Cerebellar nuclear complex (tissue), 1 donor: ENCODE measurements at regions not wholly inside any gene's neighbourhood (a gene's known extent, or its start where the extent isn't known, plus 50 kb on each side); places are given as distances from the start of the nearest gene placed in this dataset.

ENCODE experiments used
- DNase-seq, 2 experiments: peaks; one replicate each; lab custom pipeline; 2025; lab: John Stamatoyannopoulos, UW

DNA sequence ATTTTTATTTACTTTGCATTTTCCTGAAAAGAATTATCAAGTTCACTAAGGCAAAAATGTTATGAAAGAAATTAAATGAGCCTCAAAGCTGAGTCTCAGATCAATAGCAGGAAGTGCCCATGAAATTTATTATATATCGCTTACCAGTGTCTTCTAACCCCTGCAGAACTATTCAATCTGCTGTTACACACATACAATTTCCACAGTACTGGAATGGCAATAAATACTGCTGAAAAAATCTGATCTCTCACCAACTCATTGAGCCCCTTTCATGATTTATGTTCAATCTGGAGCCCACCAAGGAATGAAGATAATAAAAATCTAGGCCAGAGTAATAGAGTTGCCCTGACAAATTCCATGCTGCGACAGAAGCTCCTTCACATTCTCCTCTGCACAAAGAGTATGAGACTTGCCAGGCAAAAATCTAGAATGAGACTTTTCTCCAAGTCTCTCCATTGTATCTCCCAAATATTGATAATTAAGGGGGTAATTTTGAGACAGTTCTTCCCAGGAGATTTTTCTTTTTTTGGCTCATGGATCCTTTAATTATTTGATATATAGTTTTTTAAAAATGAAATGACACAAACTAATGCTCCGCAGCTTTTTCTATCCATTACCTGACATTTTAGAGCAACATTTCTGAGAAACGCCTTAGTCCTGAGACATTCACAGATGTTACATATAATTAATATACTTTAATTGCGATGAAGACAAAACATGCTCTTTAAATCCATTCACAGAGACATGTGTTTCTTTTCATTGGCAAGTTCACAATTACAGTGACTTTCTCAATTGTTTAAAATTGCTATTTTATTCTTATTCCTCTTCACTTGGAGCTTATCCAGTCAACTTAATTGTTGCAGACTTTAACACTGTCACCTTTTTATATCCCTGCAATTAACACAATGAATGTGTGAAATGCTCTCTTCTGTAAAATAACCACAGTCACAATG lies 1020.4 kb downstream of the CBLN2 start:
- no peak for DNase-seq

DNA sequence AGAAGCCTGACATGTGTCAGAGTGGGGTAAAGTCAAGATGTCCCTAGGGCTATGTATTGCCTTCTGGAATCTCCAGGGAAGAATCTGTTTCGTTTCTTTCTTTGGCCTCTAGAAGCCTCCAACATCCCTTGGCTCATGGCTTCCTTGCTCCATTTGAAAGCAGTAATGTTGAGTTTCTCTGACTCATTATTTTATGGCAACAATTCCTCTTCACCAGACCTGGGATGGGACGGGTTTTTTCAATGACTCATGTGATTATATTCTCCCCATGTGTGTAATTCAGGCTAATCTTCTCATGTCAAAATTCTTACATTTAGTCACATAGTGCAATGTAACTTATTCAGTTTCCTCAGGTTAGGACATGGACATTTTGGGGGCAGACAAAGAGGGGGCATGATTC lies 1038.6 kb downstream of the CBLN2 start:
- DNase-seq = no peak

DNA sequence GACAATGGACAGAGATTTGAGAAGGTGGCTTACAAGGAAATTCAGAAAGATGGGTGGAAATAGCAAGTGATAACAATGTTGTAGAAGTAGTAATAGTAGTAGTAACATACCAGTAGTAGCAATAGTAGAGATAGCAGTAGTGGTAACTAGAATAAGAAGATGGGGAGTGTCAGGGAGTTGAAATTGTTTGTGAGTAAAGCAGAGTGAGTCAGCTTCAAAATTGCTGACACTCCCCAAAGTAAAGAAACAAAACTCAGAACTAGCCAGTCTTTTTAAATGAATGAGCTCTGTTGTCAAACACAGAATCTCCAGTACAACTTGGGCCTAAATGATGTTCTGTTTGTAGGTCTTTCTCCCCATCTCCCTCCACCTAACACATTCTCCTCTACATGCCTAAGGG lies 1040.9 kb downstream of the CBLN2 start:
- DNase-seq = no peak

DNA sequence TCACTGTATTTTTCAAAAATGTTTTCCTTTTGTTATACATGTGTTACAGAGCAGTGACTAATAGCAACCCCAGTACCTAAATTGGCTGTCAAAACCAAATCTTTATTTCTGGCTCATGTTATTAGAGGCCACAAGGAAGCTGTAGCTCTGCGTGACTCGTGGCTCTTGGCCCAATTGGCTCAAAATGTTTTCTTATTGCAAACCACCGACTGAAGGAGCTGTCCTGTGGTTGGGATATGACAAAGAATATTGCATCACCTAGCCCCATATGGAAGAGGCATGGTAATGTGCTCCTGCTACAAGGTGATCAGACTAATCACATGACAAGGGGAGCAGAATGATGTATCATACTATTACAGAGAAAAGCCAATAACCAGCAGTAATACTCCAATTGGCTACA lies 1058.5 kb downstream of the CBLN2 start:
- no peak for DNase-seq

DNA sequence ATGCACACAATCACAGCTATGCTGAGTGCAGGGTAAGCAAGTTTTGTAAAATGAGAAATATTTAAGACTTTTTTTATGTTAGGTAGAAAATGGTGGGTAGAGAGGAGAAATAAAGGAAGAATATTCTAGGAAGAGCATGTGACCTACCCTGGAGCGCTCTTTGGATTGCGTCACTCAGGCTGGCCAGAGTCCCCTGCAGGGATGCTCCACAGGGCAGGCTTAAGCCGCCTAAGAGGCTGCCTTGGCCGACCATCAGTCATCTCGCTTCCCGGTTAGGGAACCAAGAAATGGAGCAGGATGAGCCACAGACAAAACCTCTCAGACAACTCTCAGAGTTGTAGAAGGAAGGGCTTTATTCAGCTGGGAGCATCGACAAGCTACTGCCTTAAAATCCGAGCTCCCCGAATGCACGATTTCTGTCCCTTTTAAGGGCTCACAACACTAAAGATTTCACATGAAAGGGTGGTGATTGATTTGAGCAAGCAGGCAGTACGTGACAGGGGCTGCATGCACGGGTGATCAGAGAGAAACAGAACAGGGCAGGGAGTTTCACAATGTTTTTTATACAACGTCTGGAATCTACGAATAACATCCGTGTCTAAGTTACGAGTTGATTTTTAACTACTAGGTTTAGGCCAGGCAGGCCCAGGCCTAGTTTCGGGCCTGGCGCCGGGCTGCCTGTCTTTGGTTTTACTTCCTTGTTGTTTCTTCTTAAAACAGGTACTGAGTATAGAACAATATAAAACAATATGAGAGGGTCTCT lies 1072.0 kb downstream of the CBLN2 start:
- DNase-seq = no peak

DNA sequence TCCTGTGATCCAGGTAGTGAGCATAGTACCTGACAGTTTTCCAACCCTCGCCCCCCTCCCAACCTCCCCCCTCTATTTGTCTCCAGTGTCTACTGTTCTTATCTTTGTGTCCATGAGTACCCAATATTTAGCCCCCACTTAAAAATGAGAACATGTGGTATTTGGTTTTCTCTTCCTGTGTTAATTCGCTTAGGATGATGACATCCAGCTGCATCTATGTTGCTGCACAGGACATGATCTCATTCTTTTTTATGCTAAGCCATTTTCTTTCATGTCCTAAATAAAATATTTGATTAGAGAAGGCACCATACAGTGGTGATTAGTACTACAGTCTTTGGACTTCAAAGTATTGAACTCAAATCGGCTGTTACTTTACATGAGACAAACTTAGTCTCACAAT lies 1087.9 kb downstream of the CBLN2 start:
- DNase-seq = no peak

DNA sequence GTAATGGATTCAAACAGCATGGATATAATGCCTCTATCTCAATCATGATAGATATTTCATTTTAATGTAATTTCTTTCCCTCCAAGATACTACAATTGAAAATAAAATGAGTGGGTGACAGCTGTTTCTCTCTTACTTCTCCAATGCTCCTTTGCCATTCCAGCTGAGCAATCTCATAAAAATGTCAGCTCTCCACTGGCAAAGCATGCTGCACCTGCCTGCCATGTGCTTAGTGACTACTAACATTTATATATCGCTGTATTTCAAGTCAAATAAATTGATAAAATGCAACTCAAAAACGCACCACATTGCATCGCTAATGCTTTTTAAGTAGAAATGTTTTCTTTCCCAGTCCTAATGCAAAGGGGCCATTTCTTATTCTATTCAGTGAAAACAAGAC lies 1093.9 kb downstream of the CBLN2 start:
- DNase-seq = no peak

DNA sequence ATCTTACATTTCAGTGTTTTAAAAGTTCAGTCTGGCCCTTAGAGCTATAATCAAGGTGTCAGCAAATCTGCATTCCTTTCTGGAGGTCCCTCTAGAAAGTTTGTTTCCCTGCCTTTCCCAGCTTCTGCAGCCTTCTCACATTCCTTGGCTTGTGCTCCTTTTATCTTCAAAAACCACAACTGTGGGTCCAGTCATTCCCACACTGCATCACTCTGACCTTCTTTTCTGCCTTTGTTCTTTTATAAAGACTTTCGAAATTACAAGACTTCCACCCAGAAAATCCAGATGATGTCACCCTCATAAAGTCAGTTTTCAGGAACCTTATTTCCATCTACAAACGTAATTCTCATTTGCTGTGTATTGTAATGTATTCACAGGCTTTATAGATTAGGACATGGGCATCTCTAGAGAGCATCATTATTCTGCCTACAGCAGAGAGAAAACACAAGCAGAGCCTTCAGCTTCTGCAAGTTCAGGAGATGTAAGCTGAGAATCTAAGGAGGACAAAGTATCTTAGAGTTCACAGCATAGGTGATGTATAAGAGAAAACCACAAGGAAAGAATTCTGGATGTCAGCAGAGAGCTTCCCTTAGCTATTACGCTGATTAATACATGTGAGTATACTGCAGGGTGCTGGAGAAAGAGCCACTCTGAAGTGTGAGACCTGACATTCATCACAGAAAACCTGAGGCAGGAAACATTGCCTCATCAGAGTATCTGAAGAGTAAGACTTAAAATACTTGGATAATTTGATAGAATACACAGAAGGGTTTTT lies 1100.2 kb downstream of the CBLN2 start:
- no peak for DNase-seq

DNA sequence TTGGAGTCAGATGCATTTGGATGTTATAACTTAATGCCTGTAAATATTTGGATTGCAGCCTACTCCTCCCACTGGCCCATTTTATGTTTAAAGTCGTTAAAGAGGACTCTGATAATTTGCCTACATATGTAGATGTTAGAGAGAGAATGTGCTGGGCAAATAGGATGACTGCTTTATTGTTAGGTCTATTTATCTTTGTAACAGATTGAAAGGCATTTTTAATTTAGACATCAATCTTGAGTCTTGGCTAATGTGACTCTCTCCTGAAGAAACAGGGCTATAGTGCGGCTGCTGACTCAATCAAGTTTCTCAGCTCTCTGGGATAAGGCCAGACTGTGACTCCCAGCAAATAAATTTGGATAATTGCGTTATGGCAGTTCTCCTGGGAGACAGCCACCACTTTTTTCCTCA lies 1101.4 kb downstream of the CBLN2 start:
- no peak for DNase-seq

DNA sequence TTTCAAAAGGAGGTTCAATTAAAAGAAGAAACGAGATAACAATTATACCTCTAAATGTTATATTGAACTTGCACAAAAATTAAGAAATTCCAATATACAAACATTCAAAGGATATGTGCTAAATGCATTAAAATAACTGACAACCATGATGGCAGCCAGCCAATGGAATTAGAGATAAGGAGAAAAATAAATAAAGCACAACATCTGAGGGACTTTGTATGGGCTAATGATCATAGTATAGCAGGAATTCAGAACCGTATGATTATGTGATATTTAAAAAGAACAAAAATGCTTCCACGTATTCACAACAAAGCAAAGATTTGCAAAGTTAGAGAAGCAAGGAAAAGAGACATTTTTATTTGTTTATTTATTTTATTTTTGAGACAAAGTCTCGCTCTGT lies 1103.0 kb downstream of the CBLN2 start:
- DNase-seq = no peak

DNA sequence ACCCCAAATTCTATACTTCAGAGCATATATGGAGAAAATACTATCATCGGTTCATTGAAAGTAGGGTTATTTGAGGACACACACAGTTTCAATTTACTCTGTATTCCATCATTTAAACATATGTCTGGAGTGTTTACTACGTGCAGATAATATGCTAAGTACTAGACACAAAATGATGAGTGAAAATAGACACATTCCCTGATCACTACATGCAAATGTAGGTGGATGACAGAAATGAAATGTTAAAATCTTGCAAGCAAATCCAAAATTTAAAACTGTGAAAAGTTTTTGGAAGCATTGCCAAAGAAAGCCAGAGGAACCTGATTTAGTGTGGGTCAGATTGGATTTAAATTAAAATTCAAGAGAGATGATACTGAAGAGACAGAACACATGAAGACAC lies 1106.6 kb downstream of the CBLN2 start:
- no peak for DNase-seq

DNA sequence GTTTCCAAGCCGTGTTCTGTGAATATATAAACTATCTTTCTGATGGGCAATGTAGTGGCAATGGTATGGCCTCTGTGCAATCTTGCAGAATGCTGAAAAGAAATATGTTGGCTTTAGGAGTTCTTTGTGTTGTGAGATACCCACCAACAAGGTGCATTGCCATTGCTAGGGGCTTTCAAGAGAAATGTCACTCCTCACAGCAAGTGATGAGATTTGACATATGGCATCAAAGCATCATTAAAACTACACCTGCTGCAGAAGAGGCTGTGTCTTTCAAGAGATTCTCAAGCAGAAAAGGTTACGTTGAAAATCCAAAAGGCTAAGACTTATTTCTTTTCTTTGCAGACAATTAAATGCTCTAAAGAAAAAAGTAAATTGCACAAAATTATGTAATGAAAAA lies 1110.8 kb downstream of the CBLN2 start:
- no peak for DNase-seq

DNA sequence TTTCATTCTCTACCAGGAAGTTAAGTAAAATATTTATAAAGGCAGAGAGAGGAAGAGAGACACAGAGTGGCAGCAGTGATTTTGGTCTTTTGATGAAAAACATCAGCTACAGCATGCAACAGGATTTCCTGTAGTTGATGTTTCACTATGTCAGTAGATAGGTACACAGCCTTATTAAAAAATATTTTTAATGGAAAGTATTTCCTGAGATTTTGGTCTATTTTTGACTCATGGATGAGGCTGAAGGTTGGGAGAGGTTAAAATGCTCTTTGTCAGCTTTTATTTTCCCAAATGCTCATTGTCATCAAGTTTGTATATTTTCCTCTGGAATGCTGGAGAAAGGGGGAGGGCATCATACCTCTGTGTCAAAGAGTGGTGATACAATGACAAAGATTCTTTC lies 1112.5 kb downstream of the CBLN2 start:
- no peak for DNase-seq

DNA sequence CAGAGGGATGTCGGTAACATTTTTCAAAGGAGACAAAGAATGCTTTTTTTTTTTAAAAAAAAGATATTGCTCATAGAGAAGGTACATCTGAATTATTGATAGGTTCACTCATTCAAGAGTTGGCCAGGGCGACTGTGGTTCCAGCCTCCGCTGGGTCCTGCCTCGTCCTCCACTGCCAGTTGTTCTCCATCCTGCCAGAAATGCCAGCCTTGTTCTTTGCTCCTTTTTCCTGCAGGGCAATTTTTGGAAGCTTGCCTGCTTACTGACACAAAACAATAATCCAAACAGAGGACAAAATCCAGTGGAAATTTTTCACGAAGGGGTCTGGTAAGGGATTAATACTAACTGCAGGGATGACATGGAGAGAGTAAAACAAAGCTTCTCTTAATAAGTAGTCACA lies 1113.0 kb downstream of the CBLN2 start:
- no peak for DNase-seq

DNA sequence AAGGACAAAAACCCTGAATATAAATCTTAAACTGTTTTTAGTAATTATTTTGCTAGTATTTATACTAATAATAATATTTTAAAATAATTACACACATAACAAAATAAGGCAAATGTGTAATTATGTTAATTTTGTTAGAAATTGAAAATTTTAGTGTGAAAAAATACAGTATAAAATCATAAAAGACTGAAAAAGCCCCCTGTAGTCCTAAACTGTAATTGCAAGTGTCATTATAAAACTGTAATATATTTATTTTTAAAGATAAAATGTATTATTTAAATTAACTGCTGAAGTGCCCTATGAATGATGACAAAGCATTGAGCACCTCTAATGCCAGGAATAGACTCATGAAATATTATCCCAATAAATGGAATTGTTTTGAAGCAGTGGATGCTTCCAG lies 1117.7 kb downstream of the CBLN2 start:
- DNase-seq = no peak

DNA sequence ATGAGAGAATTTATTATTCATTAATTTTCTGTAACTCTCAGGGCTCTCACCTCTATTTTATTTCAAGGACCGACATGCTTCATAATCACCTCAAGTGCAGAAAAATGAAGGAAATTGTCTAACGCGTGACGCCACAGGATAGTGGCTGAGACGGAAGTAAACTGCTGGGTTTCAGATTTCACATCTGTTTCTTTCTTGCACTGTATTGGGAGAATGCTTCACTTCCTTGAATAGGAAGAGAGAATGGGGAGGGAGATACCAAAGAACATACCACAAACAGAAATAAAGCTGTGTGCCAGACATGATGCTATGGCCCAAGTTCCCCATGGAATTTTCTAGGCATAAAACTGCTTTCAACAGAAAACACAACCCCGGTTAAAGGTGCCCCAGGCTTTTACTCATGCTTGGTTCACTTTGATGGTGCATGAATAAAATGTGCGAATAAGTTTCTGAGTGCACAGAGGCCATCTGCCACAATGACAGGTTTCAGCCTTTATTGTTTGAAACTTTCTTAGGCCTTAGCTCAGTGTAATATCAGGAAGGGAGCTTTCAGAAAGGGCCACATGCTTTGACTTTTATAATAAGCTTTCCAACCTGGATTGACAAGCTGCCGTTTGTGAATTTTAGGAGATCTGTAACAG lies 1116.4 kb downstream of the SOCS6 start:
- DNase-seq = no peak

DNA sequence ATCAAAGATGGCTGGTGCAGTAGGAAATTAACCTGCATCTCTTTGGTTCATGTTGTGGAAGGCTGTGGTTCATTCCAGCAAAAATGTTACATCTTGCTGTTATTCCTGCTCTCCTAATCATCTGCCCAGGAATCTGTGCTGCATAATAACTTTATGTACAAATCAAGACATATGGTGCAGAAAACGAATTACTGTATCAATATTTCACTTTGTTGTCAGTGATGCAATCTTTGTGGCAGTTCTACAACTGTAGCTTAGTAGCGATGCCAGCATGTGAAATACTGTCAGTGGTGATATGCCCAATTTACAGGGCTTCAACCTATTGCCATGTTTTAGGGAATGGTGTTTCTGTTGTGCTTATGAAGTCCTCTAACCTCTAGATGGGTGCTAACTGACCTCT lies 1114.7 kb downstream of the SOCS6 start:
- no peak for DNase-seq

DNA sequence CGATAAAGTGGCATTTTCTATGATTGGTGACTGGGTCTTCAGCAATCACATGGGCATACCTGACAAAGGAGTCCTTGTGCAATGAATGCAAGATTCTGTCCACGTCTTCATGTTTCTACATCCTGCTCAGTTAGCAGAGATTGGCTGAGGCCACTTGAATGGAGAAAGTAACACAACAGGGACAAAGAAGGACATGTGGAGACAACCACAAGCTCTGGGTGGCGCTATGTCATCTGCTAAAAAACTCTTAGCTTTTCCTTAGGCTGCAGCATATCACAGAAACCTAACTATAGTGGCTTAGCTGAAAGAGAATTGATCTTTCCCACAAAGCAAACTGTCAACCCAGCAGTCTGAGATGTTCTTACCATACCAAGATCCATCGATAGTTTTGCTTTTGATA lies 1109.7 kb downstream of the SOCS6 start:
- DNase-seq = no peak

DNA sequence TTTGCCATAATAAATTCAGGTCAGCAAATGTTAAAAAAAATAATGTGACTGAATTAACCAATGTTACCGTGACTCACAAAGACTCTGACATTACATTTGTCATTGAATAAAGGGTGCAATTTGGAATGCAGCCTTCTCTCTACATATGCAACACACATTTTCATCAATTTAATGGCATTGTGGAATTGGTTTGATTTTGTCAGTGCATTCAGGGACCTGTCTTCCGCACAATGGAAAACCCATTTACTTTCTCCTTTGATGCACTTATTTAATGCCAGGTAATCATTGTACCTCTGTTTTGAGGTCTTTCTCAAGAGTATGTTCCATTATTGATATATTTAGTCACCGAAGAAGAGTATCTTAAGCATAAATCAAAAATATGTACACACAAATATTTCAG lies 1099.3 kb downstream of the SOCS6 start:
- DNase-seq = no peak

DNA sequence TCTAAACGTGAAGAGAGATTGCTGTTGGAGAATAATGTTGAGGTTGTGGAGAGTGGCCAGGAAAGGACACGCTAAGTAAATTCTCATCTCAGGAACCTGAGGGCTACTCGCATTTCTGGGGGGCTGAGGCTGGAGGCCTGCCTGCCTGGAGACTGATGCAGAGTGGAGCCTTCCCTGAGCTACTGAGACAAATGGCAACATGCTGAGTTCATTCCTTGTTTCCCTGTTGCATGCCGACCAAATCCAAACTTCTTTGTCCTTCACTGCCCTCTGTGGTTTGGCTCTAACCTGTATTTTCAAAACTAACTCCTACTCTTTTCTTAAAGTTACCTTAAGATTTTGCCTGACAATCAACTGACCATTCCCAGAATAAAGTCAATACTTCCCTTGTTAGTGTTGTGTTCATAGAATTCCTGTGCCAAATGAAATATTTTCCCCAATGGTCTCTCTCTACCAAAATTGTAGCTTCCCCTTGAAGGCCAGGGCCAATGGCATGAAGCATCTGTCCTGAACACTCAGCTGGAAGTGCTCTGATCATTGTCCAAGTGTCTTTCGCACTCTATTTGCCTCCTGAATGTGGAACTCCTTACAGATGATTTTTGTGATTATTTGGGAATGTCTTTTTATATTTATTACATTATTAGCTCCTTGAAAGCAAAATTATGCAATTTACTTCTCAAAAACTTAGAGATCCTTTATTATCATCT lies 1085.6 kb downstream of the SOCS6 start:
- no peak for DNase-seq

DNA sequence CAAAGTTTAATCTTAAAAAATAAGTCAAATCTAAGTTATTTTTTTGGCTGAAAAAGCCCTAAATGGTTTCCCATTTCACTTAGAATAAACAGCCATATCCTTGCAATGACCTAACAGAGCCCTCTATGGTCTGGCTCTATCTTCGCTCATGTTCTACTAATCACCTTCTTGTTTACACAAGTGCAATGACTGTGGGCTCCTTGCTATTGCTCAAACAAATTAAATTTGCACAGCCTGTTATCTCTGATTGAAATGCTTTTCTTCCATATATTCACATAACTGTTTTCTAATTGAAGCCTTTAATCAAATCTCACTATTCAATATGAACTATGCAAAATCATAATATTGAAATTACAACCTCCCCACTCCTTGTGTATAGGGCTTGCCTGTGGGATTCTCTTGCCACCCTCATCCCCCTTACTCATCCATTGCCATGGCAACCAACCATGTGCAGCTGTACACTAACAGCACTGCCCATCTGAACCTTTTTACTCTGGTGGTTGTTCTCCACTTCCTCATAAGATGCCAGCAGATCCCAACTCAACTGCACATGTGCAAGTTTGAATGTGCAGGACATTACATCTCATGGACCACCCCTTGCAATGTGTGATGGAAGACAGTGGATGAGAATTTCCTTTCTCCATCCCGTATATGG lies 1083.2 kb downstream of the SOCS6 start:
- no peak for DNase-seq
